GM19043 (cell line): ENCODE measurements at regions not wholly inside any gene's neighbourhood (a gene's known extent, or its start where the extent isn't known, plus 50 kb on each side); places are given as distances from the start of the nearest gene placed in this dataset.

ENCODE experiments used
- ATAC-seq: cut with Tn5 transposase; IDR thresholded peaks from one replicate; pipeline ENCODE4 v1.9.1; 2021; ENCODE audit warnings: low read depth; ENCODE audit not compliant: unreplicated experiment

- no peak for ATAC-seq
These were observed 1014.5 kb downstream of the BRINP3 start for GRCh38 chr1:189463166-189463565.

GRCh38 chr1:189496768-189497167 lies 980.9 kb downstream of the BRINP3 start:
- ATAC-seq, result no peak

- ATAC-seq, result no peak
These were observed 977.9 kb downstream of the BRINP3 start for GRCh38 chr1:189499736-189500135.

GRCh38 chr1:189500778-189501177 lies 976.9 kb downstream of the BRINP3 start:
- no peak for ATAC-seq

GRCh38 chr1:189510827-189511226 lies 966.8 kb downstream of the BRINP3 start:
- ATAC-seq, result no peak

GRCh38 chr1:189513091-189513490 lies 964.6 kb downstream of the BRINP3 start:
- no peak for ATAC-seq

- ATAC-seq, result no peak
These were observed 955.2 kb downstream of the BRINP3 start for GRCh38 chr1:189522441-189522840.

GRCh38 chr1:189524501-189524900 lies 953.2 kb downstream of the BRINP3 start:
- no peak for ATAC-seq

GRCh38 chr1:189530162-189530561 lies 947.5 kb downstream of the BRINP3 start:
- no peak for ATAC-seq

GRCh38 chr1:189538271-189538670 lies 939.4 kb downstream of the BRINP3 start:
- no peak for ATAC-seq

- no peak for ATAC-seq
These were observed 927.2 kb downstream of the BRINP3 start for GRCh38 chr1:189550498-189550897.

- ATAC-seq, result no peak
These were observed 913.9 kb downstream of the BRINP3 start for GRCh38 chr1:189563784-189564183.

- no peak for ATAC-seq
These were observed 909.8 kb downstream of the BRINP3 start for GRCh38 chr1:189567890-189568289.

- ATAC-seq, result no peak
These were observed 881.5 kb downstream of the BRINP3 start for GRCh38 chr1:189596197-189596596.

- ATAC-seq, result no peak
These were observed 880.6 kb downstream of the BRINP3 start for GRCh38 chr1:189597083-189597482.

GRCh38 chr1:189605226-189605625 lies 872.4 kb downstream of the BRINP3 start:
- no peak for ATAC-seq

- no peak for ATAC-seq
These were observed 871.6 kb downstream of the BRINP3 start for GRCh38 chr1:189606047-189606446.

- ATAC-seq, result no peak
These were observed 870.7 kb downstream of the BRINP3 start for GRCh38 chr1:189606795-189607476.

- no peak for ATAC-seq
These were observed 870.1 kb downstream of the BRINP3 start for GRCh38 chr1:189607477-189608096.

GRCh38 chr1:189609167-189609566 lies 868.5 kb downstream of the BRINP3 start:
- no peak for ATAC-seq

- no peak for ATAC-seq
These were observed 860.8 kb downstream of the BRINP3 start for GRCh38 chr1:189616893-189617292.

GRCh38 chr1:189619682-189620332 lies 857.9 kb downstream of the BRINP3 start:
- ATAC-seq, result no peak
